OCI-LY3 (cell line): ENCODE measurements at regions not wholly inside any gene's neighbourhood (a gene's known extent, or its start where the extent isn't known, plus 50 kb on each side); places are given as distances from the start of the nearest gene placed in this dataset.

ENCODE experiments used
- EZH2phosphoT487 ChIP-seq: fragments of 200-600 bp; shearing (Covaris generic); IDR thresholded peaks from 2 replicates; pipeline ENCODE4 v1.6.1; 2018; ENCODE audit warnings: antibody characterized with exemption, mixed run types, low read depth
- TF ChIP-seq, protein P1 (sequence below): fragments of 200-600, 300-600 bp; sonication (generic); IDR thresholded peaks from 2 replicates; pipeline ENCODE4 v1.5.1; 2014; ENCODE audit warnings: antibody characterized with exemption, low read length, low read depth

- no peak for TF ChIP-seq EZH2phosphoT487
- TF ChIP-seq, protein P1, sequence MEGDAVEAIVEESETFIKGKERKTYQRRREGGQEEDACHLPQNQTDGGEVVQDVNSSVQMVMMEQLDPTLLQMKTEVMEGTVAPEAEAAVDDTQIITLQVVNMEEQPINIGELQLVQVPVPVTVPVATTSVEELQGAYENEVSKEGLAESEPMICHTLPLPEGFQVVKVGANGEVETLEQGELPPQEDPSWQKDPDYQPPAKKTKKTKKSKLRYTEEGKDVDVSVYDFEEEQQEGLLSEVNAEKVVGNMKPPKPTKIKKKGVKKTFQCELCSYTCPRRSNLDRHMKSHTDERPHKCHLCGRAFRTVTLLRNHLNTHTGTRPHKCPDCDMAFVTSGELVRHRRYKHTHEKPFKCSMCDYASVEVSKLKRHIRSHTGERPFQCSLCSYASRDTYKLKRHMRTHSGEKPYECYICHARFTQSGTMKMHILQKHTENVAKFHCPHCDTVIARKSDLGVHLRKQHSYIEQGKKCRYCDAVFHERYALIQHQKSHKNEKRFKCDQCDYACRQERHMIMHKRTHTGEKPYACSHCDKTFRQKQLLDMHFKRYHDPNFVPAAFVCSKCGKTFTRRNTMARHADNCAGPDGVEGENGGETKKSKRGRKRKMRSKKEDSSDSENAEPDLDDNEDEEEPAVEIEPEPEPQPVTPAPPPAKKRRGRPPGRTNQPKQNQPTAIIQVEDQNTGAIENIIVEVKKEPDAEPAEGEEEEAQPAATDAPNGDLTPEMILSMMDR, result no peak
Measured at GRCh38 chr2:38214209-38214717, 138.3 kb upstream of the CYP1B1 start.
